ENCODE measurements at regions not wholly inside any gene's neighbourhood (a gene's known extent, or its start where the extent isn't known, plus 50 kb on each side); places are given as distances from the start of the nearest gene placed in this dataset.

DNA sequence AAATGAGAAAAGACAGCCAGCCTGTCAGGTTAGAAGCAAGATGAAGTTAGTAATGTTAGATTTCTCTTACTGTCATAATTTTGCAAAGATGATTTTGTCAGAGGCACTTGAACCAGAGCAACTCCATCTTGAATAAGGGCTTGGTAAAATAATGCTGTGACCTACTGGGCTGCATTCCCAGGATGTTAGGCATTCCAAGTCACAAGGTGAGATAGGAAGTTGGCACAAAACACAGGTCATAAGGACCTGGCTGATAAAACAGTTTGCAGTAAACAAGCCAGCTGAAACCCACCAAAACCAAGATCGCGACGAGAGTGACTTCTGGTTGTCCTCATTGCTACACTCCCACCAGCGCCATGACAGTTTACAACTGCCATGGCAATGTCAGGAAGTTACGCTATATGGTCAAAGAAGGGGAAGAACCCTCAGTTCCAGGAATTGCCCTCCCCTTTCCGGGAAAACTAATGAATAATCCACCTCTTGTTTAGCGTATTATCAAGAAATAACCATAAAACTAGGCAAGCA is 1313.5 kb upstream of the TMEM132C start:
- TF ChIP-seq, protein P1, sequence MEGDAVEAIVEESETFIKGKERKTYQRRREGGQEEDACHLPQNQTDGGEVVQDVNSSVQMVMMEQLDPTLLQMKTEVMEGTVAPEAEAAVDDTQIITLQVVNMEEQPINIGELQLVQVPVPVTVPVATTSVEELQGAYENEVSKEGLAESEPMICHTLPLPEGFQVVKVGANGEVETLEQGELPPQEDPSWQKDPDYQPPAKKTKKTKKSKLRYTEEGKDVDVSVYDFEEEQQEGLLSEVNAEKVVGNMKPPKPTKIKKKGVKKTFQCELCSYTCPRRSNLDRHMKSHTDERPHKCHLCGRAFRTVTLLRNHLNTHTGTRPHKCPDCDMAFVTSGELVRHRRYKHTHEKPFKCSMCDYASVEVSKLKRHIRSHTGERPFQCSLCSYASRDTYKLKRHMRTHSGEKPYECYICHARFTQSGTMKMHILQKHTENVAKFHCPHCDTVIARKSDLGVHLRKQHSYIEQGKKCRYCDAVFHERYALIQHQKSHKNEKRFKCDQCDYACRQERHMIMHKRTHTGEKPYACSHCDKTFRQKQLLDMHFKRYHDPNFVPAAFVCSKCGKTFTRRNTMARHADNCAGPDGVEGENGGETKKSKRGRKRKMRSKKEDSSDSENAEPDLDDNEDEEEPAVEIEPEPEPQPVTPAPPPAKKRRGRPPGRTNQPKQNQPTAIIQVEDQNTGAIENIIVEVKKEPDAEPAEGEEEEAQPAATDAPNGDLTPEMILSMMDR (conservative IDR thresholded peaks at IDR 0.05; ENCODE audit: low read depth, low read length) = no peak
- TF ChIP-seq EZH2 (IDR thresholded peaks at IDR 0.05; ENCODE audit: low read length, unreplicated experiment) (no peak), EZH2phosphoT487 (IDR thresholded peaks at IDR 0.05; ENCODE audit: borderline replicate concordance, low read length) (no peak)

Data from PC-3 (cell line).